LNCAP (cell line): ENCODE measurements at regions not wholly inside any gene's neighbourhood (a gene's known extent, or its start where the extent isn't known, plus 50 kb on each side); places are given as distances from the start of the nearest gene placed in this dataset.

Experiments used
- CTCF ChIP-seq: fragments of 450-650 bp; IDR thresholded peaks from 2 replicates; pipeline ENCODE4 v1.5.1; 2017; ENCODE audit warnings: mild to moderate bottlenecking

- TF ChIP-seq CTCF = no peak
Observed at GRCh38 chr1:185556561-185556960, 177.6 kb upstream of the HMCN1 start.

GRCh38 chr1:185555743-185556142 lies 178.4 kb upstream of the HMCN1 start:
- no peak for TF ChIP-seq CTCF

- TF ChIP-seq CTCF = no peak
Observed at GRCh38 chr1:185551008-185551407, 183.2 kb upstream of the HMCN1 start.

- TF ChIP-seq CTCF = no peak
Observed at GRCh38 chr1:185549906-185550305, 184.3 kb upstream of the HMCN1 start.

- no peak for TF ChIP-seq CTCF
Observed at GRCh38 chr1:185546029-185546428, 188.2 kb upstream of the HMCN1 start.

- TF ChIP-seq CTCF = no peak
Observed at GRCh38 chr1:185541871-185542301, 192.3 kb upstream of the HMCN1 start.

- no peak for TF ChIP-seq CTCF
Observed at GRCh38 chr1:185540295-185540694, 193.9 kb upstream of the HMCN1 start.

- TF ChIP-seq CTCF = no peak
Observed at GRCh38 chr1:185539277-185539943, 194.8 kb upstream of the HMCN1 start.
